Keratinocyte (primary cell): ENCODE measurements at regions not wholly inside any gene's neighbourhood (a gene's known extent, or its start where the extent isn't known, plus 50 kb on each side); places are given as distances from the start of the nearest gene placed in this dataset.

Source experiments
- DNase-seq: peaks from one replicate; pipeline ENCODE4 v3.0.0-alpha.2; 2011; ENCODE audit warnings: low read depth, missing footprints, low spot score
- FAIRE-seq: peaks from 2 replicates; lab custom pipeline; 2011; peaks lifted over from hg19 to GRCh38; lab: Jason Lieb, UNC
- H2AFZ ChIP-seq: 2 replicates; pipeline ENCODE4 v1.6.0; 2012; ENCODE audit warnings: low read length, control low read depth, inconsistent platforms; ENCODE audit not compliant: control insufficient read depth
- H3K27ac ChIP-seq: 2 replicates; pipeline ENCODE4 v1.5.1; 2011; ENCODE audit warnings: low read length; ENCODE audit not compliant: control insufficient read depth, insufficient read depth
- H3K27me3 ChIP-seq: 3 replicates; pipeline ENCODE4 v1.6.0; 2011; ENCODE audit warnings: low read length; ENCODE audit not compliant: control insufficient read depth, insufficient read depth; ENCODE audit errors: extremely low read depth
- H3K36me3 ChIP-seq, 2 experiments: 2 replicates in 1 of 2; 3 replicates in 1 of 2; pipeline ENCODE4 v1.5.1; 2011; ENCODE audit warnings: low read length in 2 of 2, mild to moderate bottlenecking in 1 of 2; ENCODE audit not compliant: control insufficient read depth in 2 of 2, insufficient read depth in 2 of 2; ENCODE audit errors: extremely low read depth in 1 of 2
- H3K4me1 ChIP-seq: 3 replicates; pipeline ENCODE4 v1.5.1; 2011; ENCODE audit warnings: low read length; ENCODE audit not compliant: control insufficient read depth, insufficient read depth; ENCODE audit errors: extremely low read depth
- H3K4me2 ChIP-seq: 3 replicates; pipeline ENCODE4 v1.6.0; 2011; ENCODE audit warnings: low read depth, low read length; ENCODE audit not compliant: control insufficient read depth, insufficient read depth; ENCODE audit errors: extremely low read depth
- H3K4me3 ChIP-seq, 3 experiments: fragments of 200-600 bp in 1 of 3; sonication (generic) in 1 of 3; 2 replicates in 2 of 3; 3 replicates in 1 of 3; pipeline ENCODE4 v1.5.1; 2011 to 2016; ENCODE audit warnings: low read length in 3 of 3, mild to moderate bottlenecking in 3 of 3, control low read depth in 2 of 3, inconsistent platforms in 1 of 3, low read depth in 1 of 3, mixed read lengths in 1 of 3, mixed run types in 1 of 3, moderate library complexity in 1 of 3; ENCODE audit not compliant: control insufficient read depth in 2 of 3, insufficient read depth in 2 of 3; ENCODE audit errors: extremely low read depth in 1 of 3
- H3K79me2 ChIP-seq: 2 replicates; pipeline ENCODE4 v1.6.0; 2012; ENCODE audit warnings: low read length; ENCODE audit not compliant: control insufficient read depth, insufficient read depth
- H3K9ac ChIP-seq: 3 replicates; pipeline ENCODE4 v1.6.0; 2011; ENCODE audit warnings: low read length; ENCODE audit not compliant: control insufficient read depth, insufficient read depth; ENCODE audit errors: extremely low read depth
- H3K9me1 ChIP-seq: 3 replicates; pipeline ENCODE4 v1.6.0; 2011; ENCODE audit warnings: low read length; ENCODE audit not compliant: control insufficient read depth, insufficient read depth; ENCODE audit errors: extremely low read depth
- H3K9me3 ChIP-seq: 2 replicates; pipeline ENCODE4 v1.5.1; 2012; ENCODE audit warnings: low read depth, low read length; ENCODE audit not compliant: control insufficient read depth
- H4K20me1 ChIP-seq: 3 replicates; pipeline ENCODE4 v1.6.0; 2011; ENCODE audit warnings: low read length; ENCODE audit not compliant: control insufficient read depth, insufficient read depth; ENCODE audit errors: extremely low read depth
- CTCF ChIP-seq, 3 experiments: IDR thresholded peaks in 1 of 3; conservative IDR thresholded peaks in 1 of 3; optimal IDR thresholded peaks in 1 of 3; 2 replicates in 2 of 3; 3 replicates in 1 of 3; pipeline versions ENCODE3 to v1.5.1; 2011; ENCODE audit warnings: low read length in 3 of 3, mild to moderate bottlenecking in 3 of 3, moderate library complexity in 2 of 3, control low read depth in 1 of 3, inconsistent platforms in 1 of 3; ENCODE audit not compliant: insufficient read depth in 2 of 3; ENCODE audit errors: extremely low read depth in 1 of 3
- EZH2 ChIP-seq: IDR thresholded peaks from one replicate; pipeline ENCODE4 v1.6.1; 2012; ENCODE audit warnings: inconsistent platforms, mild to moderate bottlenecking, low read length, moderate library complexity
- dilution Hi-C: fragments of 300-500 bp; cut with MboI; formaldehyde crosslinking; loops from one replicate; pipeline ENCODE4 v1.7.0; 2020; ENCODE audit warnings: low sequenced_read_pairs; ENCODE audit not compliant: extremely low pct_ligation_motif_present

GRCh38 chr10:108434559-108435252, 1270.2 kb upstream of the SORCS1 start:
- H3K9ac ChIP-seq = no peak overlapping the region
- no peaks in the 10 kb centered on the region for H3K9me1 ChIP-seq
- TF ChIP-seq EZH2 = no peak
- TF ChIP-seq CTCF (optimal IDR thresholded peaks at IDR 0.05 in 1 of 3, IDR thresholded peaks at IDR 0.05 in 1 of 3, conservative IDR thresholded peaks at IDR 0.05 in 1 of 3; ENCODE audit: extremely low read depth in 1 of 3, insufficient read depth in 2 of 3, low read length in 3 of 3) = no peak
- H2AFZ ChIP-seq = no peak overlapping the region
- H3K79me2 ChIP-seq = no peaks in the 10 kb centered on the region
- H3K4me3 ChIP-seq = no peak overlapping the region
- H3K9me3 ChIP-seq = no peaks in the 10 kb centered on the region
- no peak for FAIRE-seq
- dilution Hi-C loops = no loop called here
- no peaks in the 10 kb centered on the region for H3K4me1 ChIP-seq
- no peak overlapping the region for H3K27ac ChIP-seq
- no peaks in the 10 kb centered on the region for H3K27me3 ChIP-seq
- H3K4me2 ChIP-seq = no peak overlapping the region
- no peaks in the 10 kb centered on the region for H3K36me3 ChIP-seq
- H4K20me1 ChIP-seq = no peaks in the 10 kb centered on the region
- DNase-seq = no peak

- DNase-seq (no peak), FAIRE-seq (no peak)
- Histone ChIP-seq H3K4me2 (no peak overlapping the region), H4K20me1 (no peaks in the 10 kb centered on the region), H2AFZ (no peak overlapping the region), H3K4me3 (no peak overlapping the region), H3K27me3 (no peaks in the 10 kb centered on the region), H3K36me3 (no peaks in the 10 kb centered on the region), H3K9me1 (no peaks in the 10 kb centered on the region), H3K79me2 (no peaks in the 10 kb centered on the region), H3K4me1 (no peaks in the 10 kb centered on the region), H3K9ac (no peak overlapping the region), H3K9me3 (no peaks in the 10 kb centered on the region), H3K27ac (no peak overlapping the region)
- dilution Hi-C loops = no loop called here
- TF ChIP-seq CTCF (optimal IDR thresholded peaks at IDR 0.05 in 1 of 3, IDR thresholded peaks at IDR 0.05 in 1 of 3, conservative IDR thresholded peaks at IDR 0.05 in 1 of 3; ENCODE audit: extremely low read depth in 1 of 3, insufficient read depth in 2 of 3, low read length in 3 of 3) (no peak), EZH2 (no peak)
These were observed 1262.6 kb upstream of the SORCS1 start for GRCh38 chr10:108427146-108427545.
